ENCODE measurements at regions not wholly inside any gene's neighbourhood (a gene's known extent, or its start where the extent isn't known, plus 50 kb on each side); places are given as distances from the start of the nearest gene placed in this dataset.

GRCh38 chr14:28936601-28937000 is 170.0 kb downstream of the FOXG1 start:
- no peak for DNase-seq (ENCODE audit: extremely low read depth, low read depth)
- TF ChIP-seq CTCF (IDR thresholded peaks at IDR 0.05; ENCODE audit: low read depth, low read length, missing control alignments), result no peak
- H3K4me3 ChIP-seq (replicated peaks; ENCODE audit: low read depth, low read length), result no peak overlapping the region

- no peak for DNase-seq (ENCODE audit: extremely low read depth, low read depth)
- H3K4me3 ChIP-seq (replicated peaks; ENCODE audit: low read depth, low read length), result no peak overlapping the region
- no peak for TF ChIP-seq CTCF (IDR thresholded peaks at IDR 0.05; ENCODE audit: low read depth, low read length, missing control alignments)
Measured at GRCh38 chr14:28941758-28942157, 175.2 kb downstream of the FOXG1 start.

GRCh38 chr14:28944605-28945004 is 178.0 kb downstream of the FOXG1 start:
- no peak for TF ChIP-seq CTCF (IDR thresholded peaks at IDR 0.05; ENCODE audit: low read depth, low read length, missing control alignments)
- no peak for DNase-seq (ENCODE audit: extremely low read depth, low read depth)
- H3K4me3 ChIP-seq (replicated peaks; ENCODE audit: low read depth, low read length), result no peak overlapping the region

GRCh38 chr14:28946267-28946666 is 179.7 kb downstream of the FOXG1 start:
- no peak for DNase-seq (ENCODE audit: extremely low read depth, low read depth)
- H3K4me3 ChIP-seq (replicated peaks; ENCODE audit: low read depth, low read length), result no peak overlapping the region
- no peak for TF ChIP-seq CTCF (IDR thresholded peaks at IDR 0.05; ENCODE audit: low read depth, low read length, missing control alignments)

GRCh38 chr14:28949503-28949902 is 182.9 kb downstream of the FOXG1 start:
- no peak for DNase-seq (ENCODE audit: extremely low read depth, low read depth)
- no peak overlapping the region for H3K4me3 ChIP-seq (replicated peaks; ENCODE audit: low read depth, low read length)
- no peak for TF ChIP-seq CTCF (IDR thresholded peaks at IDR 0.05; ENCODE audit: low read depth, low read length, missing control alignments)

- H3K4me3 ChIP-seq (replicated peaks; ENCODE audit: low read depth, low read length), result no peak overlapping the region
- no peak for DNase-seq (ENCODE audit: extremely low read depth, low read depth)
- no peak for TF ChIP-seq CTCF (IDR thresholded peaks at IDR 0.05; ENCODE audit: low read depth, low read length, missing control alignments)
Measured at GRCh38 chr14:28952161-28952560, 185.6 kb downstream of the FOXG1 start.

- no peak for TF ChIP-seq CTCF (IDR thresholded peaks at IDR 0.05; ENCODE audit: low read depth, low read length, missing control alignments)
- H3K4me3 ChIP-seq (replicated peaks; ENCODE audit: low read depth, low read length), result no peak overlapping the region
- DNase-seq (ENCODE audit: extremely low read depth, low read depth), result no peak
Measured at GRCh38 chr14:28952666-28953065, 186.1 kb downstream of the FOXG1 start.
